HEK293 (cell line): ENCODE measurements at regions not wholly inside any gene's neighbourhood (a gene's known extent, or its start where the extent isn't known, plus 50 kb on each side); places are given as distances from the start of the nearest gene placed in this dataset.
"Not testable (repeated sequence)": the region's sequence is repeated elsewhere in the genome, so short reads cannot be mapped to it uniquely, and the experiment has no call there.

ENCODE experiments used
- CTCF ChIP-seq: fragments of 450-650 bp; formaldehyde crosslinking; IDR thresholded peaks from 2 replicates; pipeline ENCODE4 v1.5.1; 2016; ENCODE audit warnings: missing biosample characterization, missing genetic modification characterization
- RBAK ChIP-seq: fragments of 450-650 bp; formaldehyde crosslinking; IDR thresholded peaks from 2 replicates; pipeline ENCODE4 v1.5.1; 2016; ENCODE audit warnings: missing biosample characterization, missing genetic modification characterization
- YY1 ChIP-seq: fragments of 450-650 bp; formaldehyde crosslinking; IDR thresholded peaks from 2 replicates; pipeline ENCODE4 v1.5.1; 2018; ENCODE audit warnings: missing biosample characterization, missing genetic modification characterization
- ZNF133 ChIP-seq: fragments of 450-650 bp; formaldehyde crosslinking; IDR thresholded peaks from 2 replicates; pipeline ENCODE4 v1.5.1; 2016; ENCODE audit warnings: missing biosample characterization, missing genetic modification characterization
- ZNF426 ChIP-seq: fragments of 450-650 bp; formaldehyde crosslinking; IDR thresholded peaks from 2 replicates; pipeline ENCODE4 v1.5.1; 2017; ENCODE audit warnings: missing biosample characterization, missing genetic modification characterization, mild to moderate bottlenecking, inconsistent platforms, moderate library complexity

- not testable (repeated sequence) for TF ChIP-seq CTCF (tag by site-specific recombination); ZNF426 (tag by site-specific recombination); RBAK (tag by site-specific recombination); ZNF133 (tag by site-specific recombination); YY1
Observed at GRCh38 chr10:21418981-21419576, 106.4 kb downstream of the SKIDA1 start.
